DOHH2 (cell line): ENCODE measurements at regions not wholly inside any gene's neighbourhood (a gene's known extent, or its start where the extent isn't known, plus 50 kb on each side); places are given as distances from the start of the nearest gene placed in this dataset.
"Not testable (repeated sequence)": the region's sequence is repeated elsewhere in the genome, so short reads cannot be mapped to it uniquely, and the experiment has no call there.

ENCODE experiments used
- H3F3A ChIP-seq: fragments of 200-600 bp; sonication (generic), shearing (Covaris generic); 2 replicates; pipeline ENCODE4 v1.6.0; 2016; ENCODE audit warnings: antibody characterized with exemption, mild to moderate bottlenecking; ENCODE audit not compliant: control insufficient read depth, insufficient read depth
- H3K27ac ChIP-seq: fragments of 200-600 bp; sonication (generic); 2 replicates; pipeline ENCODE4 v1.5.1; 2014; ENCODE audit warnings: low read depth, mild to moderate bottlenecking, low read length, moderate library complexity
- H3K27me3 ChIP-seq: fragments of 200-600 bp; sonication (generic); 2 replicates; pipeline ENCODE4 v1.6.1; 2014; ENCODE audit warnings: mild to moderate bottlenecking, low read length, mixed read lengths; ENCODE audit not compliant: control insufficient read depth
- H3K36me3 ChIP-seq: fragments of 200-600 bp; sonication (generic); 2 replicates; pipeline ENCODE4 v1.6.1; 2014; ENCODE audit warnings: mild to moderate bottlenecking, low read length, moderate library complexity, mixed read lengths; ENCODE audit not compliant: control insufficient read depth
- H3K4me1 ChIP-seq: fragments of 200-600 bp; sonication (generic); 2 replicates; pipeline ENCODE4 v1.6.1; 2014; ENCODE audit warnings: mild to moderate bottlenecking, low read length, mixed read lengths; ENCODE audit not compliant: control insufficient read depth
- H3K4me2 ChIP-seq: fragments of 200-600 bp; sonication (generic); 2 replicates; pipeline ENCODE4 v1.6.0; 2014; ENCODE audit warnings: mild to moderate bottlenecking, low read length, moderate library complexity
- H3K4me3 ChIP-seq: fragments of 200-600 bp; sonication (generic); 2 replicates; pipeline ENCODE4 v1.5.1; 2014; ENCODE audit warnings: mild to moderate bottlenecking, low read length, mixed read lengths
- H3K79me2 ChIP-seq: fragments of 200-600 bp; sonication (generic); 2 replicates; pipeline ENCODE4 v1.6.1; 2014; ENCODE audit warnings: mild to moderate bottlenecking, low read length, mixed read lengths; ENCODE audit not compliant: control insufficient read depth
- H3K9me2 ChIP-seq: fragments of 200-600 bp; sonication (generic); replicated peaks from 2 replicates; pipeline ENCODE4 v1.6.1; 2014; ENCODE audit warnings: mild to moderate bottlenecking, low read length, mixed read lengths; ENCODE audit not compliant: control insufficient read depth
- H3K9me3 ChIP-seq: fragments of 200-600 bp; sonication (generic); 2 replicates; pipeline ENCODE4 v1.6.1; 2014; ENCODE audit warnings: antibody characterized with exemption, low read length, mixed read lengths; ENCODE audit not compliant: control insufficient read depth, insufficient read depth
- H4K20me1 ChIP-seq: fragments of 200-600 bp; sonication (generic); 2 replicates; pipeline ENCODE4 v1.6.0; 2014; ENCODE audit warnings: low read depth, mild to moderate bottlenecking, antibody characterized with exemption, low read length, moderate library complexity; ENCODE audit not compliant: control insufficient read depth, insufficient read depth
- EZH2phosphoT487 ChIP-seq: fragments of 200-600 bp; sonication (generic); IDR thresholded peaks from 2 replicates; pipeline ENCODE4 v1.6.1; 2017; ENCODE audit warnings: borderline replicate concordance, mild to moderate bottlenecking, antibody characterized with exemption, low read length, moderate library complexity, mixed read lengths
- TF ChIP-seq, protein P1 (sequence below): fragments of 200-600 bp; sonication (generic); IDR thresholded peaks from one replicate; pipeline ENCODE4 v1.5.1; 2014; ENCODE audit warnings: antibody characterized with exemption, mild to moderate bottlenecking, low read depth, low read length; ENCODE audit not compliant: poor library complexity, severe bottlenecking

DNA sequence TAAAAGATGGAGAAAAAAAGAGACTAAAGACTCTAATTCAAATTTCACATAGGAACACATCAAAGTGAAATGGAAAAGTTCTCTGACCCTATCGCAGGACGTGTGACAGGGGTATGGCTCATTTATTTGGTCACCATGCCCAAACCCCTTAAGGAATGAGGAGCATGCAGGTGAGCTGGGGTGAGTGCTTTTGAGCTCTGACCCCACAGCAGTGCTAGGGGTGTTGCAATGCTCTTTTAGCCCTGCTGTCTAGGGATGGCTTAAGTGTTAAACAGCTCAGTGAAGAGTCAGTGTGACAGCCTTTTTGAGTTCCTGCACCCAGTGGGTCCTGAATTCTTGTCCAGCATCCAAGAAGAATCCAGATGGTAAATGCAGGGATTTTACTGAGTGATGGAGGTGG lies 143.0 kb upstream of the ANKRD55 start:
- H3K27ac ChIP-seq: no peak overlapping the region
- no peaks in the 10 kb centered on the region for H3K79me2 ChIP-seq
- no peaks in the 10 kb centered on the region for H3K27me3 ChIP-seq
- H3K9me3 ChIP-seq: no peaks in the 10 kb centered on the region
- H3K4me1 ChIP-seq: no peaks in the 10 kb centered on the region
- H3K36me3 ChIP-seq: no peaks in the 10 kb centered on the region
- TF ChIP-seq, protein P1, sequence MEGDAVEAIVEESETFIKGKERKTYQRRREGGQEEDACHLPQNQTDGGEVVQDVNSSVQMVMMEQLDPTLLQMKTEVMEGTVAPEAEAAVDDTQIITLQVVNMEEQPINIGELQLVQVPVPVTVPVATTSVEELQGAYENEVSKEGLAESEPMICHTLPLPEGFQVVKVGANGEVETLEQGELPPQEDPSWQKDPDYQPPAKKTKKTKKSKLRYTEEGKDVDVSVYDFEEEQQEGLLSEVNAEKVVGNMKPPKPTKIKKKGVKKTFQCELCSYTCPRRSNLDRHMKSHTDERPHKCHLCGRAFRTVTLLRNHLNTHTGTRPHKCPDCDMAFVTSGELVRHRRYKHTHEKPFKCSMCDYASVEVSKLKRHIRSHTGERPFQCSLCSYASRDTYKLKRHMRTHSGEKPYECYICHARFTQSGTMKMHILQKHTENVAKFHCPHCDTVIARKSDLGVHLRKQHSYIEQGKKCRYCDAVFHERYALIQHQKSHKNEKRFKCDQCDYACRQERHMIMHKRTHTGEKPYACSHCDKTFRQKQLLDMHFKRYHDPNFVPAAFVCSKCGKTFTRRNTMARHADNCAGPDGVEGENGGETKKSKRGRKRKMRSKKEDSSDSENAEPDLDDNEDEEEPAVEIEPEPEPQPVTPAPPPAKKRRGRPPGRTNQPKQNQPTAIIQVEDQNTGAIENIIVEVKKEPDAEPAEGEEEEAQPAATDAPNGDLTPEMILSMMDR: no peak
- TF ChIP-seq EZH2phosphoT487: no peak
- no peaks in the 10 kb centered on the region for H3F3A ChIP-seq
- no peaks in the 10 kb centered on the region for H3K9me2 ChIP-seq
- H3K4me3 ChIP-seq: no peak overlapping the region
- H3K4me2 ChIP-seq: no peak overlapping the region
- H4K20me1 ChIP-seq: no peaks in the 10 kb centered on the region

DNA sequence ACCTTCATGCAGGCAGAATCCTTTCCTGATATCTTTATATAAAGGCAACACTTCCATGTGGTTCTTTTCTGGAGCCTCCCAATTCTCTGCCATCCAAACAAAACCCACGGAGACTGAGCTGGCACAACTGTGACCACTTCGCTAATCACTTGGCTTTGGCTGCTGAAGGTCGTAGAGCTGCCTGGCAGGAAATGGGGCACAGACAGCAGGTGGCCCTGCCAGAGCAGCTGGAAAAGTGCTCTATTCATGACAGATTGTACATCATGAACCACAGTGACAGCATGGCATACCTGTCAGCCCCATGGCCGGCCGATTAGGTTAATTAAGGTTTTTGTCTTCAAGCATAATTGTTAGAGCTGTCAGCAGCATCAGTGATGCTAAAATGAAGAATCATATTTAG lies 141.9 kb upstream of the ANKRD55 start:
- H3K36me3 ChIP-seq: no peaks in the 10 kb centered on the region
- no peaks in the 10 kb centered on the region for H3K9me2 ChIP-seq
- H3K4me2 ChIP-seq: no peak overlapping the region
- no peaks in the 10 kb centered on the region for H3K9me3 ChIP-seq
- no peak overlapping the region for H3K4me3 ChIP-seq
- H3K79me2 ChIP-seq: no peaks in the 10 kb centered on the region
- no peaks in the 10 kb centered on the region for H3F3A ChIP-seq
- no peak for TF ChIP-seq EZH2phosphoT487
- TF ChIP-seq, protein P1: no peak
- no peaks in the 10 kb centered on the region for H3K4me1 ChIP-seq
- H3K27ac ChIP-seq: no peak overlapping the region
- no peaks in the 10 kb centered on the region for H4K20me1 ChIP-seq
- H3K27me3 ChIP-seq: no peaks in the 10 kb centered on the region

DNA sequence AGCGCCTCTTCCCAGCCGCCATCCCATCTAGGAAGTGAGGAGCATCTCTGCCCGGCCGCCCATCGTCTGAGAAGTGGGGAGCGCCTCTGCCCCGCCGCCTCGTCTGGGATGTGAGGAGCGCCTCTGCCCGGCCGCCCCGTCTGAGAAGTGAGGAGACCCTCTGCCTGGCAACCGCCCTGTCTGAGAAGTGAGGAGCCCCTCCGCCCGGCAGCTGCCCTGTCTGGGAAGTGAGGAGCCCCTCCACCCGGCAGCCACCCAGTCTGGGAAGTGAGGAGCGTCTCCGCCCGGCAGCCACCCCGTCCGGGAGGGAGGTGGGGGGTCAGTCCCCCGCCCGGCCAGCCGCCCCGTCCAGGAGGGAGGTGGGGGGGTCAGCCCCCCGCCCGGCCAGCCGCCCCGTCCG lies 139.4 kb upstream of the ANKRD55 start:
- not testable (repeated sequence) for H4K20me1 ChIP-seq, H3K9me2 ChIP-seq, H3K4me2 ChIP-seq, H3K27ac ChIP-seq, H3K4me3 ChIP-seq, H3K4me1 ChIP-seq, H3K9me3 ChIP-seq, H3F3A ChIP-seq, H3K79me2 ChIP-seq, H3K36me3 ChIP-seq, H3K27me3 ChIP-seq

DNA sequence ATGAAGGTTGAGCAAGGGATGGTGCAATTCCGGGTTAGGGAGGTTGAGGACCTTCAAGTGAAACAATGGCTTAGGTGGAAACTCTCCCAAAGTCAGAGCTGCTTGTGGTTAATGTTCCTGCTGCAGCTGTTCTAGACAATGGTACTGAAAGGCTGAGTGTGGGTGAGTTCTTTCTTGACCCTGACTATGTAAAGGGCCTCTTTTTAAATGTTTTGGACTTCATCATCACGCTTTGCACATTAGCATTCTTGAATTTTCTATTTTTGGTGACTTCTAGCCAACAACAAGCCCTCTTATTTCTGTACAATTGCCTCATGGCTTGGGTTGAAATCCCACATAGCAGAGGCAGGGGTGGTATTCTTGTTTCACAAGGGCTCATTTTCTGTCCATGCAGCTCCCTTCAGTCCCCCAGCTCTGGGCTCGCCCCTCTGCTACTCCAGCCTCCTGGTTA lies 136.3 kb upstream of the ANKRD55 start:
- no peaks in the 10 kb centered on the region for H3K79me2 ChIP-seq
- H3K4me3 ChIP-seq: no peak overlapping the region
- H3K27me3 ChIP-seq: no peaks in the 10 kb centered on the region
- no peaks in the 10 kb centered on the region for H4K20me1 ChIP-seq
- H3K27ac ChIP-seq: no peak overlapping the region
- H3K9me2 ChIP-seq: no peaks in the 10 kb centered on the region
- no peaks in the 10 kb centered on the region for H3K9me3 ChIP-seq
- TF ChIP-seq EZH2phosphoT487: no peak
- TF ChIP-seq, protein P1: no peak
- no peaks in the 10 kb centered on the region for H3F3A ChIP-seq
- no peak overlapping the region for H3K4me2 ChIP-seq
- no peaks in the 10 kb centered on the region for H3K4me1 ChIP-seq
- no peaks in the 10 kb centered on the region for H3K36me3 ChIP-seq
